Heart left ventricle (tissue), 16 donors: ENCODE measurements at regions not wholly inside any gene's neighbourhood (a gene's known extent, or its start where the extent isn't known, plus 50 kb on each side); places are given as distances from the start of the nearest gene placed in this dataset.

Source experiments
- ATAC-seq, 4 donors: fragments of 200-7000 bp; cut with Tn5 transposase; one replicate each; pipeline ENCODE4 v1.9.1; 2020 to 2022; ENCODE audit warnings: moderate library complexity in 4 of 4, mild to moderate bottlenecking in 3 of 4, moderate number of reproducible peaks in 1 of 4
- DNase-seq, 5 donors: peaks; one replicate each; pipeline ENCODE4 v3.0.0-alpha.2; 2020
- H3K27ac ChIP-seq, 12 donors: fragments of 200-600 bp; sonication (generic) in 4 of 12; one replicate each; pipeline versions ENCODE4 v1.5.0 to v1.8.0; 2016 to 2022; ENCODE audit warnings: mild to moderate bottlenecking in 2 of 12
- H3K27me3 ChIP-seq, 9 donors: fragments of 200-600 bp; sonication (generic) in 2 of 9; one replicate each; pipeline versions ENCODE4 v1.5.1 to v1.8.0; 2016 to 2022; ENCODE audit warnings: mild to moderate bottlenecking in 3 of 9
- H3K36me3 ChIP-seq, 9 donors: fragments of 200-600 bp; sonication (generic) in 2 of 9; one replicate each; pipeline versions ENCODE4 v1.5.0 to v1.8.0; 2018 to 2022; ENCODE audit warnings: mild to moderate bottlenecking in 2 of 9
- H3K4me1 ChIP-seq, 12 donors: fragments of 200-600 bp; sonication (generic) in 4 of 12; one replicate each; pipeline versions ENCODE4 v1.5.0 to v1.8.0; 2016 to 2022; ENCODE audit warnings: mild to moderate bottlenecking in 3 of 12
- H3K4me3 ChIP-seq, 12 donors: fragments of 200-600 bp; sonication (generic) in 4 of 12; one replicate each; pipeline versions ENCODE4 v1.5.0 to v1.8.0; 2017 to 2022; ENCODE audit warnings: mild to moderate bottlenecking in 9 of 12, moderate library complexity in 4 of 12
- H3K9me3 ChIP-seq, 12 donors: fragments of 200-600 bp; sonication (generic) in 4 of 12; one replicate each; pipeline versions ENCODE4 v1.5.0 to v1.8.0; 2016 to 2022; ENCODE audit warnings: mild to moderate bottlenecking in 1 of 12
- CTCF ChIP-seq, 12 donors: fragments of 200-600 bp; sonication (generic) in 4 of 12; IDR thresholded peaks; one replicate each; pipeline versions ENCODE4 v1.5.0 to v1.8.0; 2018 to 2022; ENCODE audit warnings: antibody characterized with exemption in 12 of 12, mild to moderate bottlenecking in 5 of 12
- POLR2A ChIP-seq, 2 donors: fragments of 450-650 bp; IDR thresholded peaks; one replicate each; pipeline ENCODE4 v1.6.1; 2017; ENCODE audit warnings: antibody characterized with exemption in 2 of 2, mild to moderate bottlenecking in 2 of 2, moderate library complexity in 2 of 2
- WGBS, 4 donors: extraction: QIAGEN DNeasy Blood & Tissue Kit in 2 of 4; methylation state at CpG; one replicate each; pipeline versions ENCODE4 v1.1.5 to v1.1.7; 2013 to 2018; 5-methylcytosine and 5-hydroxymethylcytosine counted together
- intact Hi-C, 10 donors: fragments of 100-400 bp; cut with DNase I; formaldehyde crosslinking; loops; one replicate each; pipeline versions ENCODE4 v1.11.1 to v1.14.2; 2022
- donor health status: ischemic (EF 13 %, LVEDD 7.1; RV severe dilation, severe dysfunction).
- donor health status: healthy with polysubstance abuse.
- donor health status: DM: no; HTN: yes; CAD: no.
- donor health status: DM: no; HTN: no; CAD: no.
- donor health status: ischemic (EF 25% LVEDD 6.9; RV normal size, moderate dysfunction).
- donor health status: ischemic (EF 25% LVEDD 5.7; RV mildly dilated, moderate dysfunction).
- donor health status: healthy.
- donor health status: DM: yes; HTN: yes; CAD: no.
- donor health status: ischemic (EF 35%, LVEDD 5.7; RV mildly dilated, moderate dysfunction).
- donor health status: nonischemic (EF 11% LVEDD 7.7; RV severe dilation, severe dysfunction).
- donor health status: DM: yes; HTN: yes; CAD: no.
- donor health status: PGD.
- donor health status: ischemic (EF 29% LVEDD 5.4; RV normal size, mild dysfunction).
- donor health status: nonischemic (EF 23%, LVEDD 6.1; RV moderate dilation, normal function).

DNA sequence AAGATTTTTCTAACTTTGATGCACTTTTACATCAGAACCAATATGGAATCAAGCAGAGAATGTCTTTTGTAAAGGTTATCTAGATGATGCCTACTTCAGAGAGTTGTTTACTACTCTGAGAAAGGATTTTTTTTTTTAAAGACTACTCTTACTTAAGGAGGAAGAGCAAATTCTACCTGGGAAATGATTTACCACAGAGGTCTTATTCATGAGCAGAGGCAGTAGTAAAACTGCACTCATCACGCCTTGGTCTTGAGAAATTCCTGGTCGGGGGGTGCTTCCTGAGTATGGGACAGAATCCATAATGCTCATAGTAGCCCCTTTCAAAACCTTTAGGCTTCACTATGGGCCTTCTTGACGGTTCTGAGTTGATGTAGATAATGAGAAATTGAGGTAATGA lies 241.8 kb upstream of the PREP start:
- peaks cover 0 to 41% (median 0%) of the 10 kb centered on the region in 12 donors for H3K4me1 ChIP-seq
- TF ChIP-seq CTCF (IDR thresholded peaks at IDR 0.05) (no peak), POLR2A (IDR thresholded peaks at IDR 0.05) (no peak)
- no peaks in the 10 kb centered on the region for H3K27me3 ChIP-seq
- DNase-seq = no peak
- 83 to 87% (median 85%) methylated on average over 3 of the region's 3 CpGs for whole genome bisulfite sequencing, 4 donors
- intact Hi-C loops = no loop called here
- H3K9me3 ChIP-seq = no peaks in the 10 kb centered on the region
- no peak for ATAC-seq
- no peaks in the 10 kb centered on the region for H3K36me3 ChIP-seq
- no peak overlapping the region for H3K4me3 ChIP-seq
- peak overlapping the region in 1 of 12 donors; percentile 41 for H3K27ac ChIP-seq

DNA sequence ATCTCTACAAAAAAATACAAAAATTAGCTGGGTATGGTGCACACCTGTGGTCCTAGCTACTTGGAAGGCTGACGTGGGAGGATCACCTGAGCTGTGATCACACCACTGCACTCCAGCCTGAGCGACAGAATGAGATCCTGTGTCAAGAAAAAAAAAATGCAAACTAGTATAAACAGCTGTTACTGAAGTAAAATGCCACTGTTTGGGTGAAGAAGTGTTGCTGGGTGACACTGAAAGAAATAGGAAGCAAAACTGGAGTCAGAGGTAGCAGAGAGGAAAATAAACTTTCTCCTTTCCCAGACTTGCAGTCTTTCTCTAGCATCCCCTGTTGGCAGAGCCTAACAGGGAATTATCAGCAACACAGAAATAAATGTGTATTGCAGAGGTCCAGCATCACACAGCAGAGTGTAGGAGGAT lies 241.2 kb upstream of the PREP start:
- peaks cover 0 to 37% (median 0%) of the 10 kb centered on the region in 12 donors for H3K4me1 ChIP-seq
- peak overlapping the region in 1 of 12 donors; percentile 43 for H3K27ac ChIP-seq
- no peaks in the 10 kb centered on the region for H3K9me3 ChIP-seq
- no peaks in the 10 kb centered on the region for H3K36me3 ChIP-seq
- H3K27me3 ChIP-seq = no peaks in the 10 kb centered on the region
- no peak overlapping the region for H3K4me3 ChIP-seq
- DNase-seq (no peak), ATAC-seq (no peak)
- TF ChIP-seq POLR2A (IDR thresholded peaks at IDR 0.05) = no peak
- TF ChIP-seq CTCF (IDR thresholded peaks at IDR 0.05) = peak in 3 of 12 donors; percentile 14 to 38 (median 21)
- intact Hi-C loops = no loop called here
- 76 to 92% (median 84%) methylated on average over 2 of the region's 2 CpGs for WGBS, 4 donors

DNA sequence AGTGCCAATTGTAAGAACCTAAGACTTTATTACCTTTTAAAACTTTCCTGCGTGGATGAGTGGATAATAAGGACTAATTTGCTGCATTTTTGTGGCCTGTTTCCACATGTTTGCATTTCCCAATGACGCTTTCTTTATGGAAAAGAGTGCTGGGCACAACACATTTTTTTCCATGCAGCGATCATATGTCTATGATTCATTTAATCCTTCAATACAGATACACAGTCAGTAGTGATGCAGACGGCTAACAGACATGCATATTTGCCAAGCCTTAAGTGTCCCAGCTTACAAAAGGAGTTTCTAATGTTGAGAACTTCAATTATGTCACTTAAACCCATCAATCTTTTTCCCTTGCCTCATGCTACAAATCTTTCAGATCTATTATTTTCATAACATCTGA lies 239.8 kb upstream of the PREP start:
- WGBS, 4 donors = 90 to 95% (median 91%) methylated on average over 4 of the region's 4 CpGs
- ATAC-seq = no peak

DNA sequence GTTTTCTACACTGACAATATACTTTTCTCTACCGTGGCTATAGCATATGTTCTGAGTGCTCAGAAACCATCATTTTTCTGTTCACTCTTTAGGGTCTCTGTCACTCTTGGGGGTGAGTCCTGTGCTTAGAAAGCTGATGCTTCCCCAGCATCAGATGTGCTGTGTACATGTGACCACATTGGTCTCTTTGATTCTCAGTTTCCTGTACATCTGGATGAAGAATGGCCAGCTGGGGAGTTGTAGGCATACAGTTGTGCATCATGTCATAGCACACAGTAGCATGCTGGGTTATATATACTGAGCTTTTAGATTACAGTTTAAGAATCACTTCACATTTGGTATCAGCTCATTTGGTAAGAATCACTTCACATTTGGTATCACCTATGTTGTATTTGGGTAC lies 238.6 kb upstream of the PREP start:
- Histone ChIP-seq H3K27ac (no peak overlapping the region), H3K27me3 (no peaks in the 10 kb centered on the region), H3K4me3 (no peak overlapping the region), H3K4me1 (peaks cover 0 to 25% (median 0%) of the 10 kb centered on the region in 12 donors), H3K36me3 (no peaks in the 10 kb centered on the region), H3K9me3 (no peaks in the 10 kb centered on the region)
- intact Hi-C loops = no loop called here
- DNase-seq (no peak), ATAC-seq (no peak)
- TF ChIP-seq POLR2A (IDR thresholded peaks at IDR 0.05) (no peak), CTCF (IDR thresholded peaks at IDR 0.05) (no peak)
- 83 to 99% (median 94%) methylated on average over 1 of the region's 1 CpG for WGBS, 4 donors

More for the DNA sequence above, 239.8 kb upstream of the PREP start:
- Histone ChIP-seq H3K4me1 (peaks cover 0 to 35% (median 0%) of the 10 kb centered on the region in 12 donors), H3K36me3 (no peaks in the 10 kb centered on the region), H3K27me3 (no peaks in the 10 kb centered on the region), H3K9me3 (no peaks in the 10 kb centered on the region), H3K27ac (no peak overlapping the region), H3K4me3 (no peak overlapping the region)
- intact Hi-C loops = no loop called here
- TF ChIP-seq POLR2A (IDR thresholded peaks at IDR 0.05) (no peak), CTCF (IDR thresholded peaks at IDR 0.05) (no peak)
- no peak for DNase-seq
